Nephron (organoid): ENCODE measurements at regions not wholly inside any gene's neighbourhood (a gene's known extent, or its start where the extent isn't known, plus 50 kb on each side); places are given as distances from the start of the nearest gene placed in this dataset.

Experiments used
- H3K27ac Mint-ChIP-seq, 3 experiments: 2 replicates each; pipeline ENCODE4 v1.8.0; 2020; ENCODE audit warnings: mixed read lengths in 3 of 3, mild to moderate bottlenecking in 2 of 3, moderate library complexity in 1 of 3
- H3K27me3 Mint-ChIP-seq: 2 replicates; pipeline ENCODE4 v1.8.0; 2021; ENCODE audit warnings: low read depth, mild to moderate bottlenecking, moderate library complexity, mixed read lengths
- H3K36me3 Mint-ChIP-seq: 2 replicates; pipeline ENCODE4 v1.8.0; 2020; ENCODE audit warnings: low read depth, mixed read lengths
- H3K4me1 Mint-ChIP-seq: 2 replicates; pipeline ENCODE4 v1.8.0; 2020; ENCODE audit warnings: mixed read lengths
- H3K4me3 Mint-ChIP-seq, 3 experiments: 2 replicates each; pipeline ENCODE4 v1.8.0; 2020; ENCODE audit warnings: mild to moderate bottlenecking in 3 of 3, mixed read lengths in 3 of 3, moderate library complexity in 2 of 3
- H3K9me3 Mint-ChIP-seq: 2 replicates; pipeline ENCODE4 v1.8.0; 2020; ENCODE audit warnings: mixed read lengths
- TF ChIP-seq, protein P1 (sequence below), 3 experiments: fragments of 200-600 bp; sonication (generic); IDR thresholded peaks; one replicate each; pipeline ENCODE4 v1.5.0; 2021; ENCODE audit warnings: antibody characterized with exemption in 3 of 3; ENCODE audit not compliant: unreplicated experiment in 3 of 3

DNA sequence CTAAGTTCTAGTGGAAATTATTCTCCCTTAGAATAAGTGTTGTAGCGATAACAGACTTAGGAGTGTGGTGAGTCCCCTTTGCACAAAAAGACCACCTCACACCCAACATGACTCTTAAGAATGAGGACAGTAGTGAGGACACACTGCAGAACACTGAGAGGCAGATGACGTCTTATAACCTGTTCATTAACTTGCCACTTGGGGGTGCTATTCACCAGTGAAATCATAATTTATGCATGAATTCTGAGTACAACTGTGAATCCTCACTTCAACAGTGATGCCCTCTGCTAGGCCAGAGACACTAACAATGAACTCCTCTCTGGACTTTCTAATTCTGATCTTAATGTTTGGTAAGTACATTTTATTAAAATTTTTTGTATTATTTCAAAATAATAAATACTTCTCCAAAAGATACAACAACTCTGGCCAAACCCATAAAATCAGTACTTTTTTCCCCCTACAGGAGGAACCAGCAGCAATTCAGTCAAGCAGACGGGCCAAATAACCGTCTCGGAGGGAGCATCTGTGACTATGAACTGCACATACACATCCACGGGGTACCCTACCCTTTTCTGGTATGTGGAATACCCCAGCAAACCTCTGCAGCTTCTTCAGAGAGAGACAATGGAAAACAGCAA, 274.7 kb downstream of the DAD1 start:
- TF ChIP-seq, protein P1, sequence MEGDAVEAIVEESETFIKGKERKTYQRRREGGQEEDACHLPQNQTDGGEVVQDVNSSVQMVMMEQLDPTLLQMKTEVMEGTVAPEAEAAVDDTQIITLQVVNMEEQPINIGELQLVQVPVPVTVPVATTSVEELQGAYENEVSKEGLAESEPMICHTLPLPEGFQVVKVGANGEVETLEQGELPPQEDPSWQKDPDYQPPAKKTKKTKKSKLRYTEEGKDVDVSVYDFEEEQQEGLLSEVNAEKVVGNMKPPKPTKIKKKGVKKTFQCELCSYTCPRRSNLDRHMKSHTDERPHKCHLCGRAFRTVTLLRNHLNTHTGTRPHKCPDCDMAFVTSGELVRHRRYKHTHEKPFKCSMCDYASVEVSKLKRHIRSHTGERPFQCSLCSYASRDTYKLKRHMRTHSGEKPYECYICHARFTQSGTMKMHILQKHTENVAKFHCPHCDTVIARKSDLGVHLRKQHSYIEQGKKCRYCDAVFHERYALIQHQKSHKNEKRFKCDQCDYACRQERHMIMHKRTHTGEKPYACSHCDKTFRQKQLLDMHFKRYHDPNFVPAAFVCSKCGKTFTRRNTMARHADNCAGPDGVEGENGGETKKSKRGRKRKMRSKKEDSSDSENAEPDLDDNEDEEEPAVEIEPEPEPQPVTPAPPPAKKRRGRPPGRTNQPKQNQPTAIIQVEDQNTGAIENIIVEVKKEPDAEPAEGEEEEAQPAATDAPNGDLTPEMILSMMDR (IDR thresholded peaks at IDR 0.05; ENCODE audit: unreplicated experiment in 3 of 3) = peak; percentile 66 to 73 (median 66)
- H3K4me3 Mint-ChIP-seq = no peak overlapping the region
- no peaks in the 10 kb centered on the region for H3K9me3 Mint-ChIP-seq
- H3K36me3 Mint-ChIP-seq = no peaks in the 10 kb centered on the region
- no peaks in the 10 kb centered on the region for H3K27me3 Mint-ChIP-seq
- H3K27ac Mint-ChIP-seq = no peak overlapping the region
- H3K4me1 Mint-ChIP-seq = no peaks in the 10 kb centered on the region

DNA sequence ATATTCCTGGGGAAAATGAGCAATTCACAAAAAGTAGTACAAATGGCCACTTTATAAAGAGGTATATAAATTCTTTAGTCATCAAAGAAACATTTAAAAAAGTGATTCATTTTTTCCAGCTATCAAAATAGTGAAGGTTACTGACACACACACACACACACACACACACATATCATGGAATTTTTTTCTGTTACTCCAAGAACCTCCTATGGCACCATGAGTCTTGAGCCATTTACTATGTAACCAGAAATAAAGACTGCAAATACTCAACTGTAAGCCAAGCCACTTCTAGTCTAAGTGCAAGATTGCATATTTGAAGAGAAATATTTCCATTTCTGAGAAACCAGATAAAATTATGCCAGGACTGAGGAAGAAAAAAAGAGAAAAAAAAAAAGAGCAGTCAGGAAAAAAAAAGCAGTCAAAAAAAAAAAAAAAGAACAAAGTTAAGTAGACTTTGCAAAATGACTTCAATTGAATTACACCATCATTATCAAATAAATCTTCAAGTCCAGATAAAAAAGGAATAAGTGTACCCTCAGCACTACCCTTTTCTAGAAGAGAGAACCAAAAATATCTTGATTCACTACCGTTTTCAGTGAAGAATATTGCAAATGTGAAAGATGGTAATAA, 275.7 kb downstream of the DAD1 start:
- Mint-ChIP-seq H3K27me3 (no peaks in the 10 kb centered on the region), H3K27ac (no peak overlapping the region), H3K9me3 (no peaks in the 10 kb centered on the region), H3K4me1 (no peaks in the 10 kb centered on the region), H3K36me3 (no peaks in the 10 kb centered on the region), H3K4me3 (no peak overlapping the region)
- TF ChIP-seq, protein P1 (IDR thresholded peaks at IDR 0.05; ENCODE audit: unreplicated experiment in 3 of 3) = no peak

DNA sequence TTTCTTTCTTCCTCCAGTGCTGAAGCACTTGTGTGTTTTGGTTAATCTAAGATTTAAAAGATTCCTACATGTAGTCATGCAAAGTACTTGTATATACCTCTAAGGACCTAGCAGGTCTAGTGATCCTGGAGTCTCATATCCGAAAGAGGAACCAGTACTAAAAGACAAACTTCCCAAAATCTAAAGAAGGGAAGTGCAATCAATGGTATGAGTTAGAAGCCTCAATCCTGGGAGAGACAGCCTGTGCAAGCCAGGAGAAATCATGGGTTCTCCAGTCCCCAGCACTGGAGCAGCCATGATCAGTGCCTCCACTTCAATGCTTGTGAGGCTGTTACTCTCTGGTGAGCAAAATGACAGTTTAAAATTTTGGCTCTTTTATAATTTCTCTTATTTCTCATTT, 277.4 kb downstream of the DAD1 start:
- TF ChIP-seq, protein P1 (IDR thresholded peaks at IDR 0.05; ENCODE audit: unreplicated experiment in 3 of 3) = no peak
- H3K27me3 Mint-ChIP-seq = no peaks in the 10 kb centered on the region
- H3K4me3 Mint-ChIP-seq = no peak overlapping the region
- no peak overlapping the region for H3K27ac Mint-ChIP-seq
- H3K9me3 Mint-ChIP-seq = no peaks in the 10 kb centered on the region
- H3K4me1 Mint-ChIP-seq = no peaks in the 10 kb centered on the region
- H3K36me3 Mint-ChIP-seq = no peaks in the 10 kb centered on the region

DNA sequence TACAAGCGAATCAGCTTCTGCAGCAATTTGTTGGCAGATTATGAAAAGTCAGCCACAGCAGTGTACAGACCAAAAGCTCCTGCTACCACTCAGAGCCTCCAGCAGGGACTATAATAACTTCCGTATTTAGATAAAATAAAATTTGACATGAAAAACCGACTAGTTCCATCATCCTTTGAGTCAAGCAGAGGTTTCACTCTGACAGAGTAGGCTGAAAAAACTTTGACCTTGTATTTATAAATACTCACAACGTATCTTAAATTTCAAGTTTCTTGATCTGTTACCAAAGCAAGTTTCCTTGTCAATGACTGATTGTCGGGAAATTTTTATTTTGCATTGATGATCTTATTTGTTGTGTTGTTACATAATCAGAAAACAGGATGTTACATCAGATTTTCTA, 283.4 kb downstream of the DAD1 start:
- Mint-ChIP-seq H3K27me3 (no peaks in the 10 kb centered on the region), H3K9me3 (no peaks in the 10 kb centered on the region), H3K27ac (no peak overlapping the region), H3K36me3 (no peaks in the 10 kb centered on the region), H3K4me1 (peaks cover 8% of the 10 kb centered on the region), H3K4me3 (no peak overlapping the region)
- TF ChIP-seq, protein P1 (IDR thresholded peaks at IDR 0.05; ENCODE audit: unreplicated experiment in 3 of 3) = no peak

DNA sequence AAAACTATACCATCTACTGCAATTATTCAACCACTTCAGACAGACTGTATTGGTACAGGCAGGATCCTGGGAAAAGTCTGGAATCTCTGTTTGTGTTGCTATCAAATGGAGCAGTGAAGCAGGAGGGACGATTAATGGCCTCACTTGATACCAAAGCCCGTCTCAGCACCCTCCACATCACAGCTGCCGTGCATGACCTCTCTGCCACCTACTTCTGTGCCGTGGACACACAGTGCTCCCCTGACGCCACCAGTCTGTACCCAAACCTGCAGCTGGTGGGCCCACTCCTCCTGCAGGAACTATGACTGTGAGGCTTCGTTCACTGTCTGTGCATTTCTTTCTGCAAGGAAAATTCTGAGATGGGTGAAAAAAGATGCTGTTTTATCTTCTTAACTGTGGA, 284.7 kb downstream of the DAD1 start:
- no peaks in the 10 kb centered on the region for H3K27me3 Mint-ChIP-seq
- TF ChIP-seq, protein P1 (IDR thresholded peaks at IDR 0.05; ENCODE audit: unreplicated experiment in 3 of 3) = no peak
- peaks cover 8% of the 10 kb centered on the region for H3K4me1 Mint-ChIP-seq
- H3K36me3 Mint-ChIP-seq = no peaks in the 10 kb centered on the region
- no peak overlapping the region for H3K4me3 Mint-ChIP-seq
- H3K9me3 Mint-ChIP-seq = no peaks in the 10 kb centered on the region
- peak overlapping the region in 1 of 3 experiments; percentile 45 for H3K27ac Mint-ChIP-seq
